HCT116 (cell line): ENCODE measurements at regions not wholly inside any gene's neighbourhood (a gene's known extent, or its start where the extent isn't known, plus 50 kb on each side); places are given as distances from the start of the nearest gene placed in this dataset.

Experiments used
- ATAC-seq: fragments of 200-7000 bp; cut with Tn5 transposase; 2 replicates; pipeline ENCODE4 v1.9.1; 2020; ENCODE audit warnings: mild to moderate bottlenecking, moderate library complexity
- BruUV-seq: library from RNA; stranded (reverse); fragments of 400-500 nt; replicated peaks from 2 replicates; lab custom pipeline; 2021; lab: Mats Ljungman, UMichigan
- CTCF ChIA-PET: fragments of 300-600 bp; sonication (Branson Sonifier 250); formaldehyde crosslinking; loops from one replicate; lab custom pipeline; 2021; ENCODE audit warnings: antibody characterized with exemption; lab: Charles Lee
- POLR2A ChIA-PET: fragments of 300-600, 350-600 bp; sonication (Branson Sonifier 250); formaldehyde crosslinking; loops from one replicate; lab custom pipeline; 2021; ENCODE audit warnings: antibody characterized with exemption; lab: Charles Lee
- RAD21 ChIA-PET, 2 experiments: fragments of 300-600 bp; sonication (Branson Sonifier 250); formaldehyde crosslinking; loops; one replicate each; lab custom pipeline; 2023; ENCODE audit warnings: low total read pairs in 2 of 2; ENCODE audit not compliant: uncharacterized antibody in 2 of 2, unreplicated experiment in 2 of 2, low non-redundant PET in 1 of 2; lab: Charles Lee
- DNase-seq: peaks from one replicate; pipeline ENCODE4 v3.0.0-alpha.2; 2010; ENCODE audit warnings: low read depth, low spot score
- H2AFZ ChIP-seq: fragments of 200-600 bp; shearing (Covaris generic), sonication (generic); 2 replicates; pipeline ENCODE4 v1.6.1; 2017; ENCODE audit warnings: low read depth, mixed run types, mixed read lengths, antibody characterized with exemption, low read length; ENCODE audit not compliant: poor library complexity, severe bottlenecking
- H3K27ac ChIP-seq: 2 replicates; pipeline ENCODE4 v1.5.1; 2012; ENCODE audit warnings: low read depth, low read length
- H3K27me3 ChIP-seq: fragments of 200-600 bp; sonication (generic); 2 replicates; pipeline ENCODE4 v1.6.1; 2016; ENCODE audit warnings: mixed run types, low read length, mixed read lengths; ENCODE audit not compliant: insufficient read depth
- H3K36me3 ChIP-seq, 2 experiments: fragments of 200-500 bp in 1 of 2; fragments of 200-600 bp in 1 of 2; sonication (Bioruptor generic) in 1 of 2; sonication (generic) in 1 of 2; 2 replicates each; pipeline versions ENCODE4 v1.5.1 to v1.6.1; 2014 to 2016; ENCODE audit warnings: low read length in 2 of 2, inconsistent platforms in 1 of 2, mixed read lengths in 1 of 2, mixed run types in 1 of 2; ENCODE audit not compliant: insufficient read depth in 2 of 2, control insufficient read depth in 1 of 2
- H3K4me1 ChIP-seq, 2 experiments: fragments of 200-600 bp in 1 of 2; sonication (generic) in 1 of 2; 2 replicates each; pipeline versions ENCODE4 v1.5.1 to v1.6.1; 2012 to 2017; ENCODE audit warnings: low read length in 2 of 2, inconsistent platforms in 1 of 2, mild to moderate bottlenecking in 1 of 2, mixed read lengths in 1 of 2, mixed run types in 1 of 2, moderate library complexity in 1 of 2; ENCODE audit not compliant: insufficient read depth in 2 of 2, control insufficient read depth in 1 of 2
- H3K4me2 ChIP-seq: fragments of 200-600 bp; sonication (generic); 2 replicates; pipeline ENCODE4 v1.6.1; 2017; ENCODE audit warnings: mixed run types, low read length, mixed read lengths
- H3K4me3 ChIP-seq, 2 experiments: fragments of 200-600 bp in 1 of 2; sonication (generic) in 1 of 2; replicated peaks in 1 of 2; 2 replicates each; pipeline ENCODE4 v1.5.1; 2011 to 2016; ENCODE audit warnings: low read length in 2 of 2, control low read depth in 1 of 2, low read depth in 1 of 2, mild to moderate bottlenecking in 1 of 2, mixed read lengths in 1 of 2, mixed run types in 1 of 2
- H3K79me2 ChIP-seq: fragments of 200-600 bp; sonication (generic); 2 replicates; pipeline ENCODE4 v1.6.1; 2017; ENCODE audit warnings: mild to moderate bottlenecking, mixed run types, low read length, moderate library complexity, mixed read lengths; ENCODE audit not compliant: insufficient read depth
- H3K9ac ChIP-seq: fragments of 200-600 bp; sonication (generic); 2 replicates; pipeline ENCODE4 v1.6.1; 2016; ENCODE audit warnings: low read length, mixed read lengths
- H3K9me2 ChIP-seq: fragments of 200-600 bp; sonication (generic), shearing (Covaris generic); 2 replicates; pipeline ENCODE4 v1.6.1; 2017; ENCODE audit warnings: mixed run types, mild to moderate bottlenecking, moderate library complexity; ENCODE audit not compliant: insufficient read depth
- H3K9me3 ChIP-seq, 2 experiments: fragments of 200-500 bp in 1 of 2; fragments of 200-600 bp in 1 of 2; sonication (Bioruptor generic) in 1 of 2; sonication (generic) in 1 of 2; 2 replicates each; pipeline ENCODE4 v1.6.1; 2014 to 2017; ENCODE audit warnings: low read length in 2 of 2, mixed read lengths in 2 of 2, inconsistent platforms in 1 of 2, low read depth in 1 of 2, mild to moderate bottlenecking in 1 of 2, mixed run types in 1 of 2, moderate library complexity in 1 of 2; ENCODE audit not compliant: control insufficient read depth in 1 of 2, insufficient read depth in 1 of 2
- H4K20me1 ChIP-seq: fragments of 200-600 bp; sonication (generic), shearing (Covaris generic); 2 replicates; pipeline ENCODE4 v1.6.1; 2017; ENCODE audit warnings: mixed run types, mild to moderate bottlenecking, moderate library complexity; ENCODE audit not compliant: insufficient read depth
- ATF3 ChIP-seq: IDR thresholded peaks from 2 replicates; pipeline ENCODE4 v1.6.1; 2012
- CBX3 ChIP-seq: IDR thresholded peaks from 2 replicates; pipeline ENCODE4 v1.6.1; 2012; ENCODE audit warnings: low read depth
- CEBPB ChIP-seq: IDR thresholded peaks from 2 replicates; pipeline ENCODE4 v1.6.1; 2012; ENCODE audit warnings: low read depth
- CTCF ChIP-seq, 3 experiments: fragments of 200-600 bp in 1 of 3; sonication (generic) in 1 of 3; IDR thresholded peaks in 2 of 3; conservative IDR thresholded peaks in 1 of 3; 2 replicates each; pipeline ENCODE4 v1.5.1; 2012 to 2017; ENCODE audit warnings: low read depth in 2 of 3, low read length in 2 of 3, antibody characterized with exemption in 1 of 3, borderline replicate concordance in 1 of 3, control low read depth in 1 of 3, mild to moderate bottlenecking in 1 of 3, mixed read lengths in 1 of 3, mixed run types in 1 of 3, moderate library complexity in 1 of 3; ENCODE audit not compliant: insufficient read depth in 1 of 3
- EGR1 ChIP-seq: IDR thresholded peaks from 2 replicates; pipeline ENCODE4 v1.6.1; 2012; ENCODE audit warnings: low read depth
- EZH2 ChIP-seq: fragments of 200-600 bp; sonication (generic); IDR thresholded peaks from 2 replicates; pipeline ENCODE4 v1.6.1; 2017; ENCODE audit warnings: antibody characterized with exemption, mixed run types
- EZH2phosphoT487 ChIP-seq: fragments of 200-600 bp; IDR thresholded peaks from 2 replicates; pipeline ENCODE4 v1.6.1; 2018; ENCODE audit warnings: antibody characterized with exemption, borderline replicate concordance
- FOSL1 ChIP-seq: IDR thresholded peaks from 2 replicates; pipeline ENCODE4 v1.6.1; 2012; ENCODE audit warnings: low read depth
- JUND ChIP-seq: IDR thresholded peaks from 2 replicates; pipeline ENCODE4 v1.6.1; 2012
- MAX ChIP-seq: IDR thresholded peaks from 2 replicates; pipeline ENCODE4 v1.6.1; 2012
- POLR2A ChIP-seq: IDR thresholded peaks from 2 replicates; pipeline ENCODE4 v1.7.0; 2011; ENCODE audit warnings: borderline replicate concordance; ENCODE audit not compliant: insufficient read depth, insufficient read length; ENCODE audit errors: extremely low read depth
- POLR2AphosphoS5 ChIP-seq: IDR thresholded peaks from 2 replicates; pipeline ENCODE4 v1.6.1; 2011; ENCODE audit warnings: mild to moderate bottlenecking, low read depth, low read length, moderate library complexity
- RAD21 ChIP-seq: IDR thresholded peaks from 2 replicates; pipeline ENCODE4 v1.6.1; 2012; ENCODE audit warnings: low read depth, mild to moderate bottlenecking
- REST ChIP-seq: IDR thresholded peaks from 2 replicates; pipeline ENCODE4 v1.6.1; 2012; ENCODE audit warnings: low read depth
- SP1 ChIP-seq: IDR thresholded peaks from 2 replicates; pipeline ENCODE4 v1.6.1; 2012; ENCODE audit warnings: low read depth
- SRF ChIP-seq: IDR thresholded peaks from 2 replicates; pipeline ENCODE4 v1.6.1; 2012; ENCODE audit warnings: low read depth
- YY1 ChIP-seq: IDR thresholded peaks from 2 replicates; pipeline ENCODE4 v1.6.1; 2011; ENCODE audit warnings: low read length, low read depth, moderate library complexity, mild to moderate bottlenecking; ENCODE audit not compliant: insufficient replicate concordance; ENCODE audit errors: extremely low read depth
- ZBTB33 ChIP-seq: IDR thresholded peaks from 2 replicates; pipeline ENCODE4 v1.6.1; 2011; ENCODE audit warnings: mild to moderate bottlenecking, low read length, moderate library complexity; ENCODE audit not compliant: insufficient replicate concordance; ENCODE audit errors: extremely low read depth
- ZNF274 ChIP-seq: fragments of 200-500 bp; sonication (Bioruptor generic); IDR thresholded peaks from 2 replicates; pipeline ENCODE4 v1.6.1; 2014; ENCODE audit warnings: mild to moderate bottlenecking, low read depth, low read length, inconsistent platforms
- intact Hi-C: fragments of 100-400 bp; cut with micrococcal nuclease; formaldehyde crosslinking; loops from 2 replicates; pipeline ENCODE4 v1.10.0; 2022

GRCh38 chr21:15279482-15279881 is 214.7 kb upstream of the NRIP1 start:
- ChIA-PET POLR2A (no interaction called here), CTCF (no interaction called here), RAD21 (no interaction called here)
- Histone ChIP-seq H3K9me2 (no peaks in the 10 kb centered on the region), H3K9me3 (peaks cover 0 to 5% of the 10 kb centered on the region in 2 experiments; a peak in 2 of 4 replicates), H3K27ac (no peak overlapping the region), H3K36me3 (no peaks in the 10 kb centered on the region), H3K27me3 (no peaks in the 10 kb centered on the region), H3K4me1 (no peaks in the 10 kb centered on the region), H3K4me3 (no peak overlapping the region), H3K9ac (no peak overlapping the region), H4K20me1 (no peaks in the 10 kb centered on the region), H3K79me2 (no peaks in the 10 kb centered on the region), H3K4me2 (no peak overlapping the region), H2AFZ (no peak overlapping the region)
- no peak for TF ChIP-seq POLR2A
- TF ChIP-seq CBX3, result no peak
- no peak for TF ChIP-seq ZBTB33
- no peak for TF ChIP-seq EZH2
- no peak for TF ChIP-seq REST
- no peak for TF ChIP-seq YY1
- TF ChIP-seq EZH2phosphoT487, result no peak
- no peak for TF ChIP-seq CEBPB
- no peak for TF ChIP-seq CTCF (IDR thresholded peaks at IDR 0.05 in 2 of 3, conservative IDR thresholded peaks at IDR 0.05 in 1 of 3; ENCODE audit: borderline replicate concordance in 1 of 3, insufficient read depth in 1 of 3, low read depth in 2 of 3, low read length in 2 of 3)
- no peak for TF ChIP-seq SP1
- TF ChIP-seq ZNF274, result no peak
- no peak for TF ChIP-seq POLR2AphosphoS5
- no peak for TF ChIP-seq ATF3
- TF ChIP-seq JUND, result no peak
- no peak for TF ChIP-seq EGR1
- TF ChIP-seq RAD21, result no peak
- TF ChIP-seq SRF, result no peak
- TF ChIP-seq FOSL1, result no peak
- TF ChIP-seq MAX, result no peak
- DNase-seq (no peak), ATAC-seq (no peak)
- no TSS peak for BruUV-seq
- intact Hi-C loops, result no loop called here
